ENCODE measurements at regions not wholly inside any gene's neighbourhood (a gene's known extent, or its start where the extent isn't known, plus 50 kb on each side); places are given as distances from the start of the nearest gene placed in this dataset.

- no peak for TF ChIP-seq POLR2A (IDR thresholded peaks at IDR 0.05)
- TF ChIP-seq CTCF (IDR thresholded peaks at IDR 0.05): no peak
Observed at GRCh38 chr4:164512124-164512523, 241.8 kb upstream of the SMIM31 start.
